22Rv1 (cell line): ENCODE measurements at regions not wholly inside any gene's neighbourhood (a gene's known extent, or its start where the extent isn't known, plus 50 kb on each side); places are given as distances from the start of the nearest gene placed in this dataset.

ENCODE experiments used
- ZFX ChIP-seq: fragments of 450-650 bp; IDR thresholded peaks from 2 replicates; pipeline ENCODE4 v1.6.1; 2017; ENCODE audit warnings: antibody characterized with exemption, borderline replicate concordance
- TF ChIP-seq, protein P1 (sequence below): fragments of 450-650 bp; IDR thresholded peaks from 2 replicates; pipeline ENCODE4 v1.5.1; 2017; ENCODE audit warnings: mild to moderate bottlenecking

DNA sequence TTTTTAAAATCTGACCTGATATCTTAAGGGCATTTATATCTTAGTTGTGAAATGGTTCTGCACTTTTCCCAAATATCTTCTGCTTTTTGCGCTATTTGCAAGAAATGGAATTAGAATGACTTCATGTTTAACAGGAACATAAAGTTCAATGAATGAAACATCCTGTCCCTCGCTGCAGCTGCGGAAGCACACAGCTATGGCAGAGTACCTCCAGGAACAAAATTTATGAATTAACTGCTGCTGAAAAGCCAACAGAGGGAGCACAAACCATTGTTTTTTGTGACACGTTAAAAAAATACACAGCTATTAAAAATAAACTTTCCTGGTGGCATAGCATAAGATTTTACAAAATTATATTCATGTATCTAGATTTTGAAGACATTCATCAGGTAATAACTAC lies 404.4 kb upstream of the MDFIC2 start:
- TF ChIP-seq, protein P1, sequence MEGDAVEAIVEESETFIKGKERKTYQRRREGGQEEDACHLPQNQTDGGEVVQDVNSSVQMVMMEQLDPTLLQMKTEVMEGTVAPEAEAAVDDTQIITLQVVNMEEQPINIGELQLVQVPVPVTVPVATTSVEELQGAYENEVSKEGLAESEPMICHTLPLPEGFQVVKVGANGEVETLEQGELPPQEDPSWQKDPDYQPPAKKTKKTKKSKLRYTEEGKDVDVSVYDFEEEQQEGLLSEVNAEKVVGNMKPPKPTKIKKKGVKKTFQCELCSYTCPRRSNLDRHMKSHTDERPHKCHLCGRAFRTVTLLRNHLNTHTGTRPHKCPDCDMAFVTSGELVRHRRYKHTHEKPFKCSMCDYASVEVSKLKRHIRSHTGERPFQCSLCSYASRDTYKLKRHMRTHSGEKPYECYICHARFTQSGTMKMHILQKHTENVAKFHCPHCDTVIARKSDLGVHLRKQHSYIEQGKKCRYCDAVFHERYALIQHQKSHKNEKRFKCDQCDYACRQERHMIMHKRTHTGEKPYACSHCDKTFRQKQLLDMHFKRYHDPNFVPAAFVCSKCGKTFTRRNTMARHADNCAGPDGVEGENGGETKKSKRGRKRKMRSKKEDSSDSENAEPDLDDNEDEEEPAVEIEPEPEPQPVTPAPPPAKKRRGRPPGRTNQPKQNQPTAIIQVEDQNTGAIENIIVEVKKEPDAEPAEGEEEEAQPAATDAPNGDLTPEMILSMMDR = peak; percentile 18
- no peak for TF ChIP-seq ZFX
